SK-N-SH treated with all-trans-retinoic acid at 6 μM for 48 hours (cell line): ENCODE measurements at regions not wholly inside any gene's neighbourhood (a gene's known extent, or its start where the extent isn't known, plus 50 kb on each side); places are given as distances from the start of the nearest gene placed in this dataset.

Experiments used
- ATAC-seq: fragments of 200-7000 bp; cut with Tn5 transposase; 3 replicates; pipeline ENCODE4 v1.9.1; 2020; ENCODE audit warnings: mild to moderate bottlenecking, moderate library complexity
- ARNTL ChIP-seq: fragments of 450-650 bp; formaldehyde crosslinking; IDR thresholded peaks from 2 replicates; pipeline ENCODE4 v1.5.0; 2020; ENCODE audit warnings: low read depth, mild to moderate bottlenecking, moderate library complexity, borderline replicate concordance
- BACH2 ChIP-seq: fragments of 250-450 bp; sonication (Bioruptor Pico); IDR thresholded peaks from 2 replicates; pipeline ENCODE4 v1.9.0; 2021; ENCODE audit warnings: mild to moderate bottlenecking, borderline replicate concordance
- CREB5 ChIP-seq: fragments of 250-450 bp; sonication (Bioruptor Pico); IDR thresholded peaks from 2 replicates; pipeline ENCODE4 v1.5.1; 2020; ENCODE audit warnings: low read depth, mild to moderate bottlenecking, moderate library complexity
- CSDC2 ChIP-seq: fragments of 250-450 bp; sonication (Bioruptor Pico); IDR thresholded peaks from 2 replicates; pipeline ENCODE4 v1.5.0; 2020; ENCODE audit warnings: mild to moderate bottlenecking, moderate library complexity
- ESRRG ChIP-seq: fragments of 250-450 bp; sonication (Bioruptor Pico); IDR thresholded peaks from 2 replicates; pipeline ENCODE4 v1.6.1; 2021; ENCODE audit warnings: mild to moderate bottlenecking
- GLIS3 ChIP-seq: fragments of 250-450 bp; sonication (Bioruptor Pico); IDR thresholded peaks from 2 replicates; pipeline ENCODE4 v1.5.0; 2020; ENCODE audit warnings: mild to moderate bottlenecking, moderate library complexity
- RARB ChIP-seq: fragments of 250-450 bp; sonication (Bioruptor Pico); IDR thresholded peaks from 2 replicates; pipeline ENCODE4 v1.8.0; 2021; ENCODE audit warnings: mild to moderate bottlenecking, moderate library complexity
- SNAI2 ChIP-seq: fragments of 250-450 bp; sonication (Bioruptor Pico); IDR thresholded peaks from 2 replicates; pipeline ENCODE4 v1.5.0; 2020; ENCODE audit warnings: mild to moderate bottlenecking, moderate library complexity
- TCF4 ChIP-seq: fragments of 250-450 bp; sonication (Bioruptor Pico); IDR thresholded peaks from 2 replicates; pipeline ENCODE4 v1.8.0; 2021; ENCODE audit warnings: mild to moderate bottlenecking, moderate library complexity, borderline replicate concordance
- TOX ChIP-seq: fragments of 250-450 bp; sonication (Bioruptor Pico); IDR thresholded peaks from 2 replicates; pipeline ENCODE4 v1.8.0; 2021; ENCODE audit warnings: mild to moderate bottlenecking, moderate library complexity, borderline replicate concordance
- TSHZ2 ChIP-seq: fragments of 250-450 bp; sonication (Bioruptor Pico); IDR thresholded peaks from 2 replicates; pipeline ENCODE4 v1.5.0; 2020; ENCODE audit warnings: mild to moderate bottlenecking, moderate library complexity
- ZC3H10 ChIP-seq: fragments of 250-450 bp; sonication (Bioruptor Pico); IDR thresholded peaks from 2 replicates; pipeline ENCODE4 v1.5.1; 2021; ENCODE audit warnings: mild to moderate bottlenecking, moderate library complexity
- ZFP30 ChIP-seq: fragments of 450-650 bp; formaldehyde crosslinking; IDR thresholded peaks from 2 replicates; pipeline ENCODE4 v1.5.0; 2022; ENCODE audit warnings: mild to moderate bottlenecking, moderate library complexity
- ZNF565 ChIP-seq: fragments of 450-650 bp; formaldehyde crosslinking; conservative IDR thresholded peaks from 2 replicates; pipeline ENCODE4 v1.5.0; 2020; ENCODE audit warnings: low read depth, mild to moderate bottlenecking, moderate library complexity
- ZNF70 ChIP-seq: fragments of 450-650 bp; formaldehyde crosslinking; IDR thresholded peaks from 2 replicates; pipeline ENCODE4 v1.5.0; 2020; ENCODE audit warnings: mild to moderate bottlenecking, moderate library complexity
- TF ChIP-seq, protein P1 (sequence below): fragments of 250-450 bp; sonication (Bioruptor Pico); IDR thresholded peaks from 2 replicates; pipeline ENCODE4 v1.5.1; 2021; ENCODE audit warnings: mild to moderate bottlenecking, moderate library complexity
- TF ChIP-seq, protein P2 (sequence below): fragments of 250-450 bp; sonication (Bioruptor Pico); IDR thresholded peaks from 2 replicates; pipeline ENCODE4 v1.8.0; 2021; ENCODE audit warnings: low read depth, mild to moderate bottlenecking, moderate library complexity, borderline replicate concordance

- no peak for ATAC-seq
- TF ChIP-seq ZNF565 (CRISPR knock-in tag) (no peak), ZC3H10 (no peak), ESRRG (no peak), TSHZ2 (no peak), TOX (CRISPR knock-in tag) (no peak), GLIS3 (CRISPR knock-in tag) (no peak), RARB (CRISPR knock-in tag) (no peak), CSDC2 (CRISPR knock-in tag) (no peak), ZFP30 (CRISPR knock-in tag) (no peak)
- TF ChIP-seq, protein P1, sequence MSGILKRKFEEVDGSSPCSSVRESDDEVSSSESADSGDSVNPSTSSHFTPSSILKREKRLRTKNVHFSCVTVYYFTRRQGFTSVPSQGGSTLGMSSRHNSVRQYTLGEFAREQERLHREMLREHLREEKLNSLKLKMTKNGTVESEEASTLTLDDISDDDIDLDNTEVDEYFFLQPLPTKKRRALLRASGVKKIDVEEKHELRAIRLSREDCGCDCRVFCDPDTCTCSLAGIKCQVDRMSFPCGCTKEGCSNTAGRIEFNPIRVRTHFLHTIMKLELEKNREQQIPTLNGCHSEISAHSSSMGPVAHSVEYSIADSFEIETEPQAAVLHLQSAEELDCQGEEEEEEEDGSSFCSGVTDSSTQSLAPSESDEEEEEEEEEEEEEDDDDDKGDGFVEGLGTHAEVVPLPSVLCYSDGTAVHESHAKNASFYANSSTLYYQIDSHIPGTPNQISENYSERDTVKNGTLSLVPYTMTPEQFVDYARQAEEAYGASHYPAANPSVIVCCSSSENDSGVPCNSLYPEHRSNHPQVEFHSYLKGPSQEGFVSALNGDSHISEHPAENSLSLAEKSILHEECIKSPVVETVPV: no peak
- TF ChIP-seq, protein P2, sequence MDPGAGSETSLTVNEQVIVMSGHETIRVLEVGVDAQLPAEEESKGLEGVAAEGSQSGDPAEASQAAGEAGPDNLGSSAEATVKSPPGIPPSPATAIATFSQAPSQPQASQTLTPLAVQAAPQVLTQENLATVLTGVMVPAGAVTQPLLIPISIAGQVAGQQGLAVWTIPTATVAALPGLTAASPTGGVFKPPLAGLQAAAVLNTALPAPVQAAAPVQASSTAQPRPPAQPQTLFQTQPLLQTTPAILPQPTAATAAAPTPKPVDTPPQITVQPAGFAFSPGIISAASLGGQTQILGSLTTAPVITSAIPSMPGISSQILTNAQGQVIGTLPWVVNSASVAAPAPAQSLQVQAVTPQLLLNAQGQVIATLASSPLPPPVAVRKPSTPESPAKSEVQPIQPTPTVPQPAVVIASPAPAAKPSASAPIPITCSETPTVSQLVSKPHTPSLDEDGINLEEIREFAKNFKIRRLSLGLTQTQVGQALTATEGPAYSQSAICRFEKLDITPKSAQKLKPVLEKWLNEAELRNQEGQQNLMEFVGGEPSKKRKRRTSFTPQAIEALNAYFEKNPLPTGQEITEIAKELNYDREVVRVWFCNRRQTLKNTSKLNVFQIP (CRISPR knock-in tag): no peak
These were observed 724.6 kb upstream of the ADAMTS5 start for GRCh38 chr21:27691516-27691915.

GRCh38 chr21:27691006-27691405, 724.1 kb upstream of the ADAMTS5 start:
- no peak for ATAC-seq
- no peak for TF ChIP-seq ZNF70 (CRISPR knock-in tag)
- TF ChIP-seq GLIS3 (CRISPR knock-in tag): no peak
- TF ChIP-seq, protein P1: no peak
- TF ChIP-seq, protein P2 (CRISPR knock-in tag): no peak
- no peak for TF ChIP-seq BACH2 (CRISPR knock-in tag)
- no peak for TF ChIP-seq TOX (CRISPR knock-in tag)
- no peak for TF ChIP-seq CSDC2 (CRISPR knock-in tag)
- no peak for TF ChIP-seq ZFP30 (CRISPR knock-in tag)
- TF ChIP-seq TSHZ2: no peak
- TF ChIP-seq TCF4 (CRISPR knock-in tag): no peak
- TF ChIP-seq CREB5 (CRISPR knock-in tag): no peak
- TF ChIP-seq ARNTL (CRISPR knock-in tag): no peak
- no peak for TF ChIP-seq SNAI2
